Neural progenitor cell (in vitro differentiated cells): ENCODE measurements at regions not wholly inside any gene's neighbourhood (a gene's known extent, or its start where the extent isn't known, plus 50 kb on each side); places are given as distances from the start of the nearest gene placed in this dataset.

ENCODE experiments used
- DNase-seq: peaks from one replicate; pipeline ENCODE4 v3.0.0-alpha.2; 2016; ENCODE audit warnings: low spot score
- H2AFZ ChIP-seq: fragments of 200-600 bp; sonication (generic); replicated peaks from 2 replicates; pipeline ENCODE4 v1.6.1; 2016; ENCODE audit warnings: antibody characterized with exemption
- H3F3A ChIP-seq: fragments of 200-600 bp; sonication (generic); 2 replicates; pipeline ENCODE4 v1.6.1; 2016; ENCODE audit warnings: antibody characterized with exemption, low read depth
- H3K27ac ChIP-seq: fragments of 200-600 bp; sonication (generic); 2 replicates; pipeline ENCODE4 v1.5.1; 2016; ENCODE audit warnings: mild to moderate bottlenecking
- H3K27me3 ChIP-seq: fragments of 200-600 bp; sonication (generic); 2 replicates; pipeline ENCODE4 v1.6.1; 2016; ENCODE audit warnings: mild to moderate bottlenecking, moderate library complexity
- H3K36me3 ChIP-seq: fragments of 200-600 bp; sonication (generic); 2 replicates; pipeline ENCODE4 v1.5.1; 2016
- H3K4me1 ChIP-seq: fragments of 200-600 bp; sonication (generic); 2 replicates; pipeline ENCODE4 v1.6.1; 2016; ENCODE audit warnings: mixed run types
- H3K4me2 ChIP-seq: fragments of 200-600 bp; sonication (generic); 2 replicates; pipeline ENCODE4 v1.6.1; 2016
- H3K4me3 ChIP-seq: fragments of 200-600 bp; sonication (generic); 2 replicates; pipeline ENCODE4 v1.5.1; 2016
- H3K79me2 ChIP-seq: fragments of 200-600 bp; sonication (generic); 2 replicates; pipeline ENCODE4 v1.6.1; 2016; ENCODE audit warnings: low read depth
- H3K9ac ChIP-seq: fragments of 200-600 bp; sonication (generic); 2 replicates; pipeline ENCODE4 v1.6.1; 2016
- H3K9me3 ChIP-seq: fragments of 200-600 bp; sonication (generic); 2 replicates; pipeline ENCODE4 v1.5.1; 2016; ENCODE audit warnings: low read depth
- H4K20me1 ChIP-seq: fragments of 200-600 bp; sonication (generic); 2 replicates; pipeline ENCODE4 v1.6.1; 2016; ENCODE audit warnings: low read depth
- H3K27ac Mint-ChIP-seq: 3 replicates; pipeline ENCODE4 v1.8.0; 2021; ENCODE audit warnings: mixed read lengths
- H3K27me3 Mint-ChIP-seq: 2 replicates; pipeline ENCODE4 v1.8.0; 2022; ENCODE audit warnings: low read depth, mild to moderate bottlenecking, inconsistent platforms, moderate library complexity, mixed read lengths; ENCODE audit not compliant: insufficient read depth
- H3K36me3 Mint-ChIP-seq: 3 replicates; pipeline ENCODE4 v1.8.0; 2021; ENCODE audit warnings: mixed read lengths
- H3K4me1 Mint-ChIP-seq: 3 replicates; pipeline ENCODE4 v1.8.0; 2021; ENCODE audit warnings: mixed read lengths
- H3K4me3 Mint-ChIP-seq: 3 replicates; pipeline ENCODE4 v1.8.0; 2021; ENCODE audit warnings: mild to moderate bottlenecking, moderate library complexity, mixed read lengths
- H3K9me3 Mint-ChIP-seq: 3 replicates; pipeline ENCODE4 v1.8.0; 2020; ENCODE audit warnings: mixed read lengths
- EZH2 ChIP-seq: fragments of 200-600 bp; sonication (generic); IDR thresholded peaks from 2 replicates; pipeline ENCODE4 v1.6.1; 2017; ENCODE audit warnings: antibody characterized with exemption, mild to moderate bottlenecking, moderate library complexity
- EZH2phosphoT487 ChIP-seq: fragments of 200-600 bp; sonication (generic); IDR thresholded peaks from 2 replicates; pipeline ENCODE4 v1.6.1; 2017; ENCODE audit warnings: antibody characterized with exemption
- TF ChIP-seq, protein P1 (sequence below): fragments of 200-600 bp; sonication (generic); IDR thresholded peaks from 2 replicates; pipeline ENCODE4 v1.5.1; 2017; ENCODE audit warnings: antibody characterized with exemption, mild to moderate bottlenecking

GRCh38 chr2:123916051-123916450 is 109.0 kb upstream of the CNTNAP5 start:
- Mint-ChIP-seq H3K27ac (no peak overlapping the region), H3K27me3 (no peaks in the 10 kb centered on the region), H3K4me1 (peaks cover 14% of the 10 kb centered on the region), H3K36me3 (no peaks in the 10 kb centered on the region), H3K4me3 (no peak overlapping the region), H3K9me3 (no peaks in the 10 kb centered on the region)
- Histone ChIP-seq H4K20me1 (no peaks in the 10 kb centered on the region), H3K27me3 (no peaks in the 10 kb centered on the region), H3K36me3 (no peaks in the 10 kb centered on the region), H3K4me2 (no peak overlapping the region), H3K4me1 (no peaks in the 10 kb centered on the region), H3K79me2 (no peaks in the 10 kb centered on the region), H3K9me3 (no peaks in the 10 kb centered on the region), H3K27ac (no peak overlapping the region), H3F3A (no peaks in the 10 kb centered on the region), H2AFZ (no peak overlapping the region), H3K9ac (no peak overlapping the region), H3K4me3 (no peak overlapping the region)
- no peak for DNase-seq
- TF ChIP-seq EZH2phosphoT487 (no peak), EZH2 (no peak)
- TF ChIP-seq, protein P1, sequence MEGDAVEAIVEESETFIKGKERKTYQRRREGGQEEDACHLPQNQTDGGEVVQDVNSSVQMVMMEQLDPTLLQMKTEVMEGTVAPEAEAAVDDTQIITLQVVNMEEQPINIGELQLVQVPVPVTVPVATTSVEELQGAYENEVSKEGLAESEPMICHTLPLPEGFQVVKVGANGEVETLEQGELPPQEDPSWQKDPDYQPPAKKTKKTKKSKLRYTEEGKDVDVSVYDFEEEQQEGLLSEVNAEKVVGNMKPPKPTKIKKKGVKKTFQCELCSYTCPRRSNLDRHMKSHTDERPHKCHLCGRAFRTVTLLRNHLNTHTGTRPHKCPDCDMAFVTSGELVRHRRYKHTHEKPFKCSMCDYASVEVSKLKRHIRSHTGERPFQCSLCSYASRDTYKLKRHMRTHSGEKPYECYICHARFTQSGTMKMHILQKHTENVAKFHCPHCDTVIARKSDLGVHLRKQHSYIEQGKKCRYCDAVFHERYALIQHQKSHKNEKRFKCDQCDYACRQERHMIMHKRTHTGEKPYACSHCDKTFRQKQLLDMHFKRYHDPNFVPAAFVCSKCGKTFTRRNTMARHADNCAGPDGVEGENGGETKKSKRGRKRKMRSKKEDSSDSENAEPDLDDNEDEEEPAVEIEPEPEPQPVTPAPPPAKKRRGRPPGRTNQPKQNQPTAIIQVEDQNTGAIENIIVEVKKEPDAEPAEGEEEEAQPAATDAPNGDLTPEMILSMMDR = no peak

GRCh38 chr2:123916531-123916930 is 108.6 kb upstream of the CNTNAP5 start:
- no peak for DNase-seq
- Mint-ChIP-seq H3K36me3 (no peaks in the 10 kb centered on the region), H3K9me3 (no peaks in the 10 kb centered on the region), H3K27ac (no peak overlapping the region), H3K4me3 (no peak overlapping the region), H3K4me1 (peaks cover 14% of the 10 kb centered on the region), H3K27me3 (no peaks in the 10 kb centered on the region)
- Histone ChIP-seq H3K9ac (no peak overlapping the region), H3K9me3 (no peaks in the 10 kb centered on the region), H4K20me1 (no peaks in the 10 kb centered on the region), H3K27me3 (no peaks in the 10 kb centered on the region), H3K79me2 (no peaks in the 10 kb centered on the region), H3K4me3 (no peak overlapping the region), H3K4me2 (no peak overlapping the region), H3F3A (no peaks in the 10 kb centered on the region), H3K36me3 (no peaks in the 10 kb centered on the region), H3K27ac (no peak overlapping the region), H3K4me1 (no peaks in the 10 kb centered on the region), H2AFZ (no peak overlapping the region)
- TF ChIP-seq, protein P1 = no peak
- no peak for TF ChIP-seq EZH2phosphoT487
- TF ChIP-seq EZH2 = no peak

GRCh38 chr2:123917241-123917640 is 107.8 kb upstream of the CNTNAP5 start:
- H3K9ac ChIP-seq = no peak overlapping the region
- no peaks in the 10 kb centered on the region for H3K9me3 ChIP-seq
- Mint-ChIP-seq H3K36me3 (no peaks in the 10 kb centered on the region), H3K4me1 (peaks cover 14% of the 10 kb centered on the region), H3K27ac (no peak overlapping the region), H3K27me3 (no peaks in the 10 kb centered on the region), H3K9me3 (no peaks in the 10 kb centered on the region), H3K4me3 (no peak overlapping the region)
- H3K4me2 ChIP-seq = no peak overlapping the region
- H2AFZ ChIP-seq = no peak overlapping the region
- no peaks in the 10 kb centered on the region for H3K4me1 ChIP-seq
- H3K27me3 ChIP-seq = no peaks in the 10 kb centered on the region
- no peak overlapping the region for H3K4me3 ChIP-seq
- TF ChIP-seq, protein P1 = no peak
- TF ChIP-seq EZH2 (no peak), EZH2phosphoT487 (no peak)
- H3K27ac ChIP-seq = no peak overlapping the region
- no peaks in the 10 kb centered on the region for H3K36me3 ChIP-seq
- H3K79me2 ChIP-seq = no peaks in the 10 kb centered on the region
- H4K20me1 ChIP-seq = no peaks in the 10 kb centered on the region
- no peaks in the 10 kb centered on the region for H3F3A ChIP-seq
- no peak for DNase-seq

GRCh38 chr2:123928358-123928757 is 96.7 kb upstream of the CNTNAP5 start:
- Mint-ChIP-seq H3K27me3 (no peaks in the 10 kb centered on the region), H3K9me3 (no peaks in the 10 kb centered on the region), H3K4me1 (no peaks in the 10 kb centered on the region), H3K36me3 (no peaks in the 10 kb centered on the region), H3K27ac (no peak overlapping the region), H3K4me3 (no peak overlapping the region)
- Histone ChIP-seq H3K36me3 (no peaks in the 10 kb centered on the region), H4K20me1 (no peaks in the 10 kb centered on the region), H3K27me3 (no peaks in the 10 kb centered on the region), H3K79me2 (no peaks in the 10 kb centered on the region), H3K9ac (no peak overlapping the region), H3K9me3 (no peaks in the 10 kb centered on the region), H3K4me3 (no peak overlapping the region), H2AFZ (no peak overlapping the region), H3K27ac (no peak overlapping the region), H3K4me2 (no peak overlapping the region), H3K4me1 (no peaks in the 10 kb centered on the region), H3F3A (no peaks in the 10 kb centered on the region)
- DNase-seq = no peak
- TF ChIP-seq EZH2phosphoT487 (no peak), EZH2 (no peak)
- TF ChIP-seq, protein P1 = no peak
